Small intestine (tissue), 7 donors: ENCODE measurements at regions not wholly inside any gene's neighbourhood (a gene's known extent, or its start where the extent isn't known, plus 50 kb on each side); places are given as distances from the start of the nearest gene placed in this dataset.

ENCODE experiments used
- DNase-seq, 2 donors: peaks; one replicate each; pipeline versions ENCODE4 v3.0.0 to v3.0.0-alpha.2; 2013
- FAIRE-seq: peaks from 2 replicates; lab custom pipeline; 2012; peaks lifted over from hg19 to GRCh38; lab: Jason Lieb, UNC
- H3K27ac ChIP-seq, 3 donors: one replicate each; pipeline ENCODE4 v1.5.1; 2013; ENCODE audit warnings: low read length in 2 of 3, mild to moderate bottlenecking in 2 of 3, control low read depth in 1 of 3, inconsistent platforms in 1 of 3, low read depth in 1 of 3, moderate library complexity in 1 of 3
- H3K27me3 ChIP-seq, 3 donors: one replicate each; pipeline ENCODE4 v1.6.1; 2013; ENCODE audit warnings: low read length in 3 of 3, inconsistent platforms in 1 of 3; ENCODE audit not compliant: control insufficient read depth in 3 of 3, insufficient read depth in 3 of 3
- H3K36me3 ChIP-seq, 3 donors: one replicate each; pipeline ENCODE4 v1.6.1; 2013; ENCODE audit warnings: low read length in 3 of 3, inconsistent platforms in 1 of 3, low read depth in 1 of 3, mild to moderate bottlenecking in 1 of 3, moderate library complexity in 1 of 3; ENCODE audit not compliant: control insufficient read depth in 3 of 3, insufficient read depth in 2 of 3
- H3K4me1 ChIP-seq, 3 donors: one replicate each; pipeline ENCODE4 v1.6.1; 2013; ENCODE audit warnings: low read length in 2 of 3, inconsistent platforms in 1 of 3, low read depth in 1 of 3, mild to moderate bottlenecking in 1 of 3, moderate library complexity in 1 of 3; ENCODE audit not compliant: control insufficient read depth in 3 of 3, insufficient read depth in 2 of 3
- H3K4me3 ChIP-seq, 3 donors: one replicate each; pipeline ENCODE4 v1.5.1; 2013; ENCODE audit warnings: low read length in 3 of 3, control low read depth in 1 of 3, inconsistent platforms in 1 of 3, low read depth in 1 of 3, mild to moderate bottlenecking in 1 of 3, moderate library complexity in 1 of 3
- H3K9me3 ChIP-seq, 2 donors: one replicate each; pipeline ENCODE4 v1.6.1; 2013; ENCODE audit warnings: low read depth in 1 of 2, low read length in 1 of 2; ENCODE audit not compliant: control insufficient read depth in 2 of 2, insufficient read depth in 1 of 2
- WGBS, 3 donors: extraction: QIAGEN DNeasy Blood & Tissue Kit; methylation state at CpG; one replicate each; pipeline ENCODE4 v1.1.7; 2013; 5-methylcytosine and 5-hydroxymethylcytosine counted together
- donor health status: healthy with polysubstance abuse.
- donor health status: control.
- donor health status: control.
- donor health status: Bipolar disorder and iron deficiency.
- donor health status: healthy.

DNA sequence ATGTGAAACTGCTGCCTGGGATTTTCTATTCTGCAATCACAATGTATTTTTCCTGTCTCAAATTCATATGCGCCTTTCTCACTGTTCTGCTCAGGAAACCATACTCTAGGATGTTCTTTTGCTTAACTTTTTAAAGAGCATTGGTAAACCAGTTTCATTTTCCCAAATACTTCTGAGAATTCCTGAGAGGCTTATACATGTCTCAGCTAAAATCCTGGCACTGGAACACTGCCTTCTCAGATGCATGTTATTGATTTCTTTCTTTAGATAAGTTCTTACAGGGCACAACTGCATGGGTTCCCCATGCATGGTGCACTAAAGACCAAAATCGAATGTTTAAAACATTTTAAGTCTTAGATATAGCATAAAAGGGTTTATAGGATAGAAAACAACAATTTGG lies 178.3 kb upstream of the PLSCR5 start:
- 57 to 74% (median 58%) methylated on average over 2 of the region's 2 CpGs for WGBS, 3 donors
- Histone ChIP-seq H3K4me3 (no peak overlapping the region), H3K27ac (no peak overlapping the region), H3K27me3 (no peaks in the 10 kb centered on the region), H3K36me3 (no peaks in the 10 kb centered on the region), H3K9me3 (no peaks in the 10 kb centered on the region), H3K4me1 (no peaks in the 10 kb centered on the region)
- FAIRE-seq, result no peak
- no peak for DNase-seq

DNA sequence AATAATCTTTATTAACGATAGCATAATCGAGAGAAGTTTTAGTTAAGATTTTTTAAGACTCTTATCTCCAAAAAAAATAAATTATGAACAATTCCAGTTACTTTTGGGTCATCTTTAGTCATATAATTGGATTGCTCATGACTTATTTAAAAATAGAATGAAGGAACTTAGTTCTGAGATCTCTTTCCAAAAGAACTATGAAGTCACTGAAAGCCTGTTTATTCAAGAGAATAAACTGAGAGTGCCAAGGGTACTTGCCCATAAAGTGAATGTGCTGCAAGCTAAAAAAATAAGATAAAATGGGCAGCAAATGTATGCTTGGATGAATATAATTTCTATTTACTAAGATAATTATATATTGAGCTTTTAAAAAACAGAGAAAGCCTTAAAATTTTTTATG lies 176.5 kb upstream of the PLSCR5 start:
- DNase-seq, result no peak
- no peak overlapping the region for H3K27ac ChIP-seq

DNA sequence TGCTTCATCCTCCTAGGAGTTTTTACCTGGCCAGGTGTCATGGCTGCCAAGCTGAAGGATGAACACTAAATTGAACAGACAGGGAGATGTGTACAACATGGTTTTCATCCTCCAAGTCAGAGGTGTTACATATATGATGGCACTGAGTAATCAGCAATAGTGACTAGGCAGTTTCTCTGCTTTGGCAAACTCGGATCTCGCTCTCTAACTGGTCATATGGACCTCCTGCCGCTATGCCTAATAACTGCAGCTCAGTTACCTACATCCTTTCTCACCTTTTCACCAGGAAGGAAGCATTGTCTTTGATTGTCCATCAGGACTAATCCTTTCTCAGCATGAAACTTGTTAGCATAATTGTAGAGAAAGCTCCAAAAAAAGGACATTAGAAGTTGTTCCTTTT lies 175.9 kb upstream of the PLSCR5 start:
- no peaks in the 10 kb centered on the region for H3K4me1 ChIP-seq
- no peaks in the 10 kb centered on the region for H3K36me3 ChIP-seq
- H3K27me3 ChIP-seq, result no peaks in the 10 kb centered on the region
- no peaks in the 10 kb centered on the region for H3K9me3 ChIP-seq
- FAIRE-seq (no peak), DNase-seq (no peak)
- whole genome bisulfite sequencing, 3 donors, result 43 to 48% (median 47%) methylated on average over 3 of the region's 3 CpGs
- no peak overlapping the region for H3K4me3 ChIP-seq
- H3K27ac ChIP-seq, result no peak overlapping the region

More for the DNA sequence above, 176.5 kb upstream of the PLSCR5 start:
- Histone ChIP-seq H3K9me3 (no peaks in the 10 kb centered on the region), H3K27me3 (no peaks in the 10 kb centered on the region), H3K36me3 (no peaks in the 10 kb centered on the region), H3K4me3 (no peak overlapping the region), H3K4me1 (no peaks in the 10 kb centered on the region)
- FAIRE-seq, result no peak
- WGBS, 3 donors, result 66 to 75% (median 70%) methylated on average over 2 of the region's 2 CpGs

DNA sequence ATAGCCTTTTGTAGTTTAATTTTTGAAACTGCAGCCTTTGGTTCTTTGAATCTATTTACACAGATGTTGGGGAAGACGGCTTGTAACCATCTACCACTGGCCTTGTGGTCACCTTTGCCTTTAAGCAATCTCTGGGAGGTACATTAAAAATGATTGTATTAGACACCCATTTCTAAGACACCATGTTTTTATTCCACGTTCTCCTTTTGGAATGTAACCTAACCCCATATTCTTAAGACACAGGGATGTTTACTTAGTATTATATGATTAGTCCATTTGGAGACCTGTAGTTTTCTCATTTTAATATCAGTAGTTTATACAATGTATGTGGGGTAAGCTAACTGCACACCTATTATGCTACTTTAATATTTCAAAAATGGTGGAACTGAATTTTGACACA lies 175.1 kb upstream of the PLSCR5 start:
- Histone ChIP-seq H3K36me3 (no peaks in the 10 kb centered on the region), H3K27me3 (no peaks in the 10 kb centered on the region), H3K4me3 (no peak overlapping the region), H3K27ac (no peak overlapping the region), H3K9me3 (no peaks in the 10 kb centered on the region), H3K4me1 (no peaks in the 10 kb centered on the region)
- no peak for FAIRE-seq
- WGBS, 3 donors, result 58 to 70% (median 63%) methylated on average over 2 of the region's 2 CpGs
- DNase-seq, result no peak

DNA sequence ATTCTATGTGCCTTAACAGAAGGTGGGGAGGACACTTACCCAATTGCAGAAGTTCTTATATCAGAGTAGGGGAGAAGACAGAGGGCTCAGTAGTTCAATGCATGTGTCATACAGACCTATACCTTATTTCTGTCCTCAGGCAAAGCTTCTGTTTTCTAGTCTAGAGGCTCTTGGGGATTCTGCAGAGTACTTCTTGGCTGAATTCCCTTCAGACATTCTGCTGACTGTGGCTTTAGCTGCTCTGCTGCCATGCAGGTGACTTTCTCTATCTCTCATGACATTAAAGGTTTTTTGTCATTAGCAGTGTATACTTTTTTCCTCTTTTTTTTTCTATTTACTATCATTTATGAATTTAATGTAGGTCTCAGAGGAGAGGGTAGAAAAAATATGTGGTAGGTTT lies 172.8 kb upstream of the PLSCR5 start:
- H3K4me1 ChIP-seq, result no peaks in the 10 kb centered on the region
- FAIRE-seq, result no peak
- no peaks in the 10 kb centered on the region for H3K9me3 ChIP-seq

DNA sequence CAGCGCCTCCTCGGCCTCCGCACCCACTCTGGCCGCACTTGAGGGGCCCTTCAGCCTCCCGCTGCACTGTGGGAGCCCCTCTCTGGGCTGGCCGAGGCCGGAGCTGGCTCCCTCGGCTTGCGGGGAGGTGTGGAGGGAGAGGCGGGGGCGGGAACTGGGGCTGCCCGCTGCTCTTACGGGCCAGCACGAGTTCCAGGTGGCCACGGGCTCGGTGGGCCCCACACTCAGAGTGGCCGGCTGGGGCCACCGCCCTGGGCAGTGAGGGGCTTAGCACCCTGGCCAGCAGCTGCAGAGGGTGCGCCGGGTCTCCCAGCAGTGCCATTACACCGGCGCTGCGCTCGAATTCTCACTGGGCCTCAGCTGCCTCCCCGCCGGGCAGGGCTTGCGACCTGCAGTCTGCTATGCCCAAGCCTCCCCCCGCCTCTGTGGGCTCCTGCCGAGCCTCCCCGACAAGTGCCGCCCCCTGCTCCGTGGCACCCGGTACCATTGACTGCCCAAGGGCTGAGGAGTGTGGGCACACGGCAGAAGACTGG lies 167.1 kb upstream of the PLSCR5 start:
- H3K9me3 ChIP-seq, result peaks cover 0 to 5% of the 10 kb centered on the region in 2 donors
- no peak for FAIRE-seq
- no peaks in the 10 kb centered on the region for H3K4me1 ChIP-seq
- DNase-seq, result no peak
- H3K27ac ChIP-seq, result no peak overlapping the region
- H3K27me3 ChIP-seq, result no peaks in the 10 kb centered on the region
- 90 to 95% (median 91%) methylated on average over 27 to 34 of the region's 34 CpGs for WGBS, 3 donors
- no peak overlapping the region for H3K4me3 ChIP-seq
- H3K36me3 ChIP-seq, result no peaks in the 10 kb centered on the region

More for the DNA sequence above, 172.8 kb upstream of the PLSCR5 start:
- no peak for DNase-seq
- Histone ChIP-seq H3K27me3 (no peaks in the 10 kb centered on the region), H3K27ac (no peak overlapping the region), H3K36me3 (no peaks in the 10 kb centered on the region), H3K4me3 (no peak overlapping the region)

DNA sequence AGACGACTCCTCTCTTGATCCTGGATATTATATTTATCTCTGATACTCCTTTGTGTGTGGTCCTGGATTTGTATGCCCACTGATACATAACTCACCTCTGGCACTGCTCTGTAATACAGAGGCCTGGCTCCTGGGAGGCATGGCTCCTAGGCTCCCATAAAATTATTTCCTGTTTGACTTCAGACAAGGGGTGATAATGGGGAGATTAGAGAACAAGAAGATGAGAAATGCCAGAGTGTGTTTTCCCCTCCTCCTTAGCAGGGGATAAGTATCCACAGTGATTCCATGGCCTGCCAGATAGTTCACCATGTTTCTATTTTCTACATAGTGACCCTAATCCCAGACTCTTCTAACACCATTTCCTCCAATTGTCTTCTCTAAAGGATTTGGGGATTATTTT lies 165.7 kb upstream of the PLSCR5 start:
- no peaks in the 10 kb centered on the region for H3K36me3 ChIP-seq
- WGBS, 3 donors, result 38 to 54% (median 44%) methylated on average over 1 of the region's 1 CpG
- H3K4me3 ChIP-seq, result no peak overlapping the region
- no peaks in the 10 kb centered on the region for H3K27me3 ChIP-seq
- no peaks in the 10 kb centered on the region for H3K4me1 ChIP-seq
- FAIRE-seq, result no peak
- H3K27ac ChIP-seq, result no peak overlapping the region
- peaks cover 0 to 5% of the 10 kb centered on the region in 2 donors for H3K9me3 ChIP-seq
- DNase-seq, result no peak

DNA sequence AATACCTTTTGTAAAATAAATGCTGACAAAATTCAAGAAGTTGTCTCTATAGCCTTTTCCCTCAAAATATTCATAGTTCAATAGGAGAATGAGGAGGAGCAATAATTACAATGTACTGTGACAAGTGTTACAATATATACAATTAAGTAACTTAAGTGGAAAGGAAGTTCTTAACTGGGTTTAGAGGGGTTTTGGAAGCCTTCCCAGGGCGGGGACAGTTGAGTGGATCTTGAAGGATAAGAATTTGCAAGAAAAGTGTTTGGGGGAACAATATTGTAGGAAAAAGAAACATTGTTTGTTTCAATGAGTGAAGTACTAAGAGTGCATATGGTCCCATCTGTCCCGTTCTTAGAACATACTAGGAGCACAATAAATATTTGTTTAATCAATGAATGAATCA lies 165.2 kb upstream of the PLSCR5 start:
- Histone ChIP-seq H3K27me3 (no peaks in the 10 kb centered on the region), H3K4me1 (no peaks in the 10 kb centered on the region), H3K36me3 (no peaks in the 10 kb centered on the region), H3K27ac (no peak overlapping the region), H3K4me3 (no peak overlapping the region), H3K9me3 (peaks cover 0 to 5% of the 10 kb centered on the region in 2 donors)
- DNase-seq (no peak), FAIRE-seq (no peak)
- WGBS, 3 donors, result 44 to 60% (median 51%) methylated on average over 2 of the region's 2 CpGs

DNA sequence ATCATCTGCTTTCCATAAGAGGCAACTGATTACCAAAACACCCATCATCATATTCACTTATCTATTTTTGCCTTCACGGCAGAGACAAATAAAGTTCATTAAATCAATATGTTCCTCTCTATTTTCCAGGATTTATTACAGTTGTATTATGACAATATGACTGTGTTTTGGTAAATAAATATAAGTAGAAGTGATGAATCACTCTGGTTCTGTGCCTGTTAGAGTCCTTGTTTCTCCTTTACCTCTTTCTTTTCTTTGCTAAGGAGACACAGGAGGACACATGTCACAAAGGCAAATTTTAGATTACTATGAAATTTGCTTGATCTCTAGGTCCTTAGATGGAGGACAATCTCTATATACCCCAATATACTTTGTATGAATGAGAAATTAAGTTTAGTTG lies 152.6 kb upstream of the PLSCR5 start:
- Histone ChIP-seq H3K27me3 (no peaks in the 10 kb centered on the region), H3K36me3 (no peaks in the 10 kb centered on the region), H3K9me3 (no peaks in the 10 kb centered on the region), H3K27ac (no peak overlapping the region), H3K4me1 (no peaks in the 10 kb centered on the region), H3K4me3 (no peak overlapping the region)
- DNase-seq (no peak), FAIRE-seq (no peak)
- WGBS, 3 donors, result 63 to 76% (median 68%) methylated on average over 1 of the region's 1 CpG
